ENCODE measurements at regions not wholly inside any gene's neighbourhood (a gene's known extent, or its start where the extent isn't known, plus 50 kb on each side); places are given as distances from the start of the nearest gene placed in this dataset.

DNA sequence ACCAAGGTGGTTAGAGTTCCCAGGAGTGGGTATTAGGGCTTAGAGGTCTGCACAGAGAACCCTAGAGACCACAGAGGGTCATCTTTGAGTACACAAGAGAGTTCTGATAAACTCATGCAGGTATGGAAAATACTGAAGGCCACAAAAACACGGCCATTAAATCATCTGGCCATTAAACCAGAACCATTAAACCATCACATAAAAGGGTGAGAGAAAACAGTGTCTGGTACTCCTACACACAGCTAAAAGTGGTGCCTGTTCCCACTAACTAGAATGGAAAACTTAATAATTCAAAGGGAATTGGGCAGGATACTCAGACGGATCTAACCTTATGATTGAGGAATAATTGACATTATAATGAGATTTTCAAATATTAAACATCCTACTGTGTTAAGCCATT lies 679.4 kb downstream of the TNS3 start:
- no peak for ATAC-seq
- intact Hi-C loops (cut with DNase I) = no loop called here
- TF ChIP-seq, protein P1, sequence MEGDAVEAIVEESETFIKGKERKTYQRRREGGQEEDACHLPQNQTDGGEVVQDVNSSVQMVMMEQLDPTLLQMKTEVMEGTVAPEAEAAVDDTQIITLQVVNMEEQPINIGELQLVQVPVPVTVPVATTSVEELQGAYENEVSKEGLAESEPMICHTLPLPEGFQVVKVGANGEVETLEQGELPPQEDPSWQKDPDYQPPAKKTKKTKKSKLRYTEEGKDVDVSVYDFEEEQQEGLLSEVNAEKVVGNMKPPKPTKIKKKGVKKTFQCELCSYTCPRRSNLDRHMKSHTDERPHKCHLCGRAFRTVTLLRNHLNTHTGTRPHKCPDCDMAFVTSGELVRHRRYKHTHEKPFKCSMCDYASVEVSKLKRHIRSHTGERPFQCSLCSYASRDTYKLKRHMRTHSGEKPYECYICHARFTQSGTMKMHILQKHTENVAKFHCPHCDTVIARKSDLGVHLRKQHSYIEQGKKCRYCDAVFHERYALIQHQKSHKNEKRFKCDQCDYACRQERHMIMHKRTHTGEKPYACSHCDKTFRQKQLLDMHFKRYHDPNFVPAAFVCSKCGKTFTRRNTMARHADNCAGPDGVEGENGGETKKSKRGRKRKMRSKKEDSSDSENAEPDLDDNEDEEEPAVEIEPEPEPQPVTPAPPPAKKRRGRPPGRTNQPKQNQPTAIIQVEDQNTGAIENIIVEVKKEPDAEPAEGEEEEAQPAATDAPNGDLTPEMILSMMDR (IDR thresholded peaks at IDR 0.05) = no peak
- Histone ChIP-seq H3K27ac (no peak overlapping the region), H3K27me3 (no peaks in the 10 kb centered on the region), H3K36me3 (no peaks in the 10 kb centered on the region), H3K9me3 (no peaks in the 10 kb centered on the region), H3K4me1 (no peaks in the 10 kb centered on the region), H3K4me3 (no peak overlapping the region)
- FAIRE-seq = no peak
- WGBS, 2 donors = 60 to 63% methylated on average over 2 of the region's 2 CpGs
- DNase-seq = no peak

DNA sequence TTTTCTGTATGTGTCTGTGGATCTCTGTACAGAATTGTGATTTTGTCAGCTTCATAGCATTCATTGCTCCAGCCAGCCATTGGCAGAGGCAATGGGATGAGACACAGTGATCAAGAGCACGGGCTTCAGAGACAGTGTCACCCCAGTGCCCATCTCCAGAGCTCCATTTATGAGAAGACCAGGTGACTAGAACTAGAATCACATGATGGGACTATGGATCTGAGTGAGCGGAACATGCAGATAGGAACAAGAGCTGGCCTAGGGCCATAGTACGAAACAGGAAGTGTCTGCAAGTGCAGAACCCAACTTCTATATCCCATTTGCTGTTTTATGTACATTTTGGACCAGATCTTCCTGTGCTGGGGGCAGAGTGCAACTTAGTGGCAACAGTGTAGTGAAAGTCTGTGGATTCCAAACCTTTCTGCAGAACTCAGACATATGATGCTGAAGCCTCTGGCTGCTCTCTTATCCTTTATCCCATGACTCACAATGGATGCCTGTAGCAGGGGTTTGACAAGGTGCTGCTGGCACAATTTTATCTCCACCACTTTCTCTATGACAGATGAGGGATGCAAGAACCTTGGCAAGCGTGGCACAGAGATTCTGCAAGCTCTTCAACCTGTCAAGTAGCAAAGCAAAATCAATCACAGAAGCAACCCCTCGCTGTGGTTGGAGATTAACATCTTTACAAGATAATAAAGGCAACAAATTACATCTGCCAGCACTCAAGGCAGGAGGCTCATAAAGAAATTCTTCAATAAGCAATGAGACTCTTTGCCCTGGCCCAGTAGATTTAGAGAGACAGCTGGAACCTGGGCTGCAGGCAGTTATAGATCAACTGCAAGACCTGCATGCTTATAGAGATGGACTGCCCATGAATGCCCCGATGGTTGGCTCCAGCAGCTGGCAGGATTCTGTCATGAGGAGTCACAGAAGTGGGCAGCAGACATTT lies 681.3 kb downstream of the TNS3 start:
- DNase-seq (no peak), FAIRE-seq (no peak), ATAC-seq (no peak)
- Histone ChIP-seq H3K4me1 (no peaks in the 10 kb centered on the region), H3K27ac (no peak overlapping the region), H3K27me3 (no peaks in the 10 kb centered on the region), H3K4me3 (no peak overlapping the region), H3K9me3 (no peaks in the 10 kb centered on the region), H3K36me3 (no peaks in the 10 kb centered on the region)
- 51 to 65% methylated on average over 6 of the region's 6 CpGs for WGBS, 2 donors
- intact Hi-C loops (cut with DNase I) = no loop called here
- TF ChIP-seq, protein P1 (IDR thresholded peaks at IDR 0.05) = no peak

DNA sequence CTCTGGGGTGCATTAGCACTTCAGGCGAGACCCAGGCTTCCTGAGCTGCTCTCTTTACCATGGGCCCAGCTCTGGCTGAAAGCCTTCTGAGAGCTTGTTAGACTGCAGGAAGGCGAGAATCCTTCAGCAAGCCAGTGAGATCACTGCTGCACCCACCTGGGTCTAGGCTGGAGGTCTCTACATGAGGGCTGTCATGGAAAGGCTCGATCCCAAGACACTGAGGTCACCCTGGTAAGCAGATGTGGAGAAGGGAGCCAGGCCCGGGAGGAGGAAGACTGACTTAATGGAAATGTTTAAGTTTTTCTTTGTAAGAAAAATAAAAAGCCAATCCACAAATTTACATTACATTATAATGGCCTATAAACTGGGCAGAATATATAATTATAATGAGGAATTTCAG lies 684.5 kb downstream of the TNS3 start:
- H3K4me1 ChIP-seq = no peaks in the 10 kb centered on the region
- no peaks in the 10 kb centered on the region for H3K36me3 ChIP-seq
- no peak for ATAC-seq
- intact Hi-C loops (cut with DNase I) = no loop called here
- TF ChIP-seq, protein P1 (IDR thresholded peaks at IDR 0.05) = no peak
- FAIRE-seq = no peak
- no peaks in the 10 kb centered on the region for H3K9me3 ChIP-seq
- no peaks in the 10 kb centered on the region for H3K27me3 ChIP-seq
- H3K4me3 ChIP-seq = no peak overlapping the region
- no peak for DNase-seq
- no peak overlapping the region for H3K27ac ChIP-seq
- WGBS, 2 donors = 89 to 91% methylated on average over 4 of the region's 4 CpGs

DNA sequence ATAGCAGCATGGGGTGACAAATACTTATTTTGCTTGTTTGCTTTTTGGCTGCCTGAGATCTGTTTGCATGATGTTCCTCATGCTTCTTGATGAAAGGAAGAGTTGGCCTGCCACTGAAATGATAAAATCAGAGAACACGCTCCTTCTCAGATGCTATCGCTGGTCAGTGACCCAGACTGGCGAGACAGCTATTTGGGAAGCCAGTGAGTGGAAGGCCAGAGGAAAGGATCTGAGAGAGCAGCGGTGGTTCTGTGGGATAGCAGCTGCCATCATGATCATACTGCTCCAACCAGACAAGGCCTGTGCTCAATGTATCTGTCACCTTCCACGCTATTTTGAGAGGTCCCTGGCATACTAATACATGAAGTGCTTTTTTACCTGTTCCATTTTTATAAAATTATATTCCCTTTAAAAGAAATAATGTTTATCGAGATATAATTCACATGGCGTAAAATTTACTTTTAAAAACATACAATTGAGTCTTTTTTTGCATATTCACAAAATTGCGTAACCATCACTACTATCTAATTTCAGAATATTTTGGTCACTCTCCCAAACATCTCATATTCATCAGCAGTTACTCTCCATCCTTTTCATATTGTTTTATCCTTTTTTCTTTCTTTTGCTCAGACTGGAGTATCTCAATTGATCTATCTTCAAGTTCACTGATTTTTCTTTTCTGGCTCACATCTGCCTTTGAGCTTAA lies 695.1 kb downstream of the TNS3 start:
- no peaks in the 10 kb centered on the region for H3K27me3 ChIP-seq
- no peaks in the 10 kb centered on the region for H3K36me3 ChIP-seq
- DNase-seq (no peak), FAIRE-seq (no peak), ATAC-seq (no peak)
- no peaks in the 10 kb centered on the region for H3K4me1 ChIP-seq
- intact Hi-C loops (cut with DNase I) = no loop called here
- WGBS, 2 donors = 68 to 78% methylated on average over 8 of the region's 8 CpGs
- H3K9me3 ChIP-seq = no peaks in the 10 kb centered on the region
- no peak overlapping the region for H3K27ac ChIP-seq
- TF ChIP-seq, protein P1 (IDR thresholded peaks at IDR 0.05) = no peak
- no peak overlapping the region for H3K4me3 ChIP-seq

DNA sequence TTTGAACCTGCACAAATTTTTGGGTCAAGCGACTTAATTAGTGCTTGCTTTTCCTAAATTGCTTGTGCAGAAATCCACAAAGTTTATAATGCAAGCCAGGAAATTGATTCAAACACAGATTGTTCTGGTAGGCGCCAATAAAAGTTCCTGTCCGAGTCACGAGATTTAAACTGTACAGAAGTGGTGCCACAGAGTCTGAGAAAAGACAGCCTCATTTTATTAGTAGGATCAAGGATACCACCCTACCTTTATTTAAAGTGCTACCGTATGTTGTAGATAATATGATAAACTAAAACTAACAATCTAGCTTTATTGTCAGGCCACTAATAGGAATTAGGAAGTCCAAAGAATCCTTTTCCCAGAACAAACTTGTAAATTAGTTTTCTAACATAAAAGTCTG lies 696.7 kb downstream of the TNS3 start:
- Histone ChIP-seq H3K4me3 (no peak overlapping the region), H3K36me3 (no peaks in the 10 kb centered on the region), H3K27me3 (no peaks in the 10 kb centered on the region), H3K27ac (no peak overlapping the region), H3K4me1 (no peaks in the 10 kb centered on the region), H3K9me3 (no peaks in the 10 kb centered on the region)
- FAIRE-seq (no peak), DNase-seq (no peak), ATAC-seq (no peak)
- TF ChIP-seq, protein P1 (IDR thresholded peaks at IDR 0.05) = no peak
- WGBS, 2 donors = 57 to 64% methylated on average over 5 of the region's 5 CpGs
- intact Hi-C loops (cut with DNase I) = no loop called here
